HG03060 (cell line): ENCODE measurements at regions not wholly inside any gene's neighbourhood (a gene's known extent, or its start where the extent isn't known, plus 50 kb on each side); places are given as distances from the start of the nearest gene placed in this dataset.

Experiments
- ATAC-seq: cut with Tn5 transposase; IDR thresholded peaks from one replicate; pipeline ENCODE4 v1.9.1; 2021; ENCODE audit warnings: low read depth, moderate number of reproducible peaks; ENCODE audit not compliant: unreplicated experiment

DNA sequence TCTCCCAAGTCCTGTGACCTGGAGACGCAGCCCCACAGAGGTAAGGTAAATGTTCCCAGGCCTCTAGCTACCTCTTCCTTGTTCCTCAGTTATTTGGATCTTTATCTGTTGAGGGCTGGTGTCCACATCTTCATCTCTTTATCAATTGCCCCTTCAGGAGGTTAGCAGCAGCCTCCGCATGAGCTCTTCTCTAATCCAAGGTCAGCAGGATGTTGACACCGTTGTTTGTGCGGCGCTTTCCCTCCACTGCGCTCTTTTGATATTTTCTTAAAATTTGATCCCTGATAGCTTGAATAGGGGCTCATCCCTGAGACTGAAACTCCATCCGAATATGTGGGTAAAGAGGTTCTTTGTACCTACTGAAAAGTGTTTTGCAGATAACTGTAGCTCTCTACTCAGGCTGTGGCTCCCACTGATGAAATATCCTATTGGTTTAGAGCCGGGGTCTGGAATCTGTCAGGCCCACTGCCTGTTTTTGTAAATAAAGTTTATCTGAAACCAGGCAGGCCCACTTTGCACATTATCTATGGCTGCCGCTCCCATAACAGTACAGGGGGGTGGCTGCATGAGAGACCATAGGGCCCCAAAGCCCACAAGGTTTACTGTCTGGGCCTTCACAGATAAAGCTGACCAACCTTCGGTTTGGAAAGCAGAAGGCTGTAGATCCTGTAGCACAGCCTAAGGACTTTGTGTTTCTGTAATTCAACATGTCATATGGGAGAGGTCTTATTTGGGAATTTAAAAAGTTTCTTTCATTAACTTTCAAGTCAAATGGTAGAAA lies 362.6 kb downstream of the QKI start:
- no peak for ATAC-seq

DNA sequence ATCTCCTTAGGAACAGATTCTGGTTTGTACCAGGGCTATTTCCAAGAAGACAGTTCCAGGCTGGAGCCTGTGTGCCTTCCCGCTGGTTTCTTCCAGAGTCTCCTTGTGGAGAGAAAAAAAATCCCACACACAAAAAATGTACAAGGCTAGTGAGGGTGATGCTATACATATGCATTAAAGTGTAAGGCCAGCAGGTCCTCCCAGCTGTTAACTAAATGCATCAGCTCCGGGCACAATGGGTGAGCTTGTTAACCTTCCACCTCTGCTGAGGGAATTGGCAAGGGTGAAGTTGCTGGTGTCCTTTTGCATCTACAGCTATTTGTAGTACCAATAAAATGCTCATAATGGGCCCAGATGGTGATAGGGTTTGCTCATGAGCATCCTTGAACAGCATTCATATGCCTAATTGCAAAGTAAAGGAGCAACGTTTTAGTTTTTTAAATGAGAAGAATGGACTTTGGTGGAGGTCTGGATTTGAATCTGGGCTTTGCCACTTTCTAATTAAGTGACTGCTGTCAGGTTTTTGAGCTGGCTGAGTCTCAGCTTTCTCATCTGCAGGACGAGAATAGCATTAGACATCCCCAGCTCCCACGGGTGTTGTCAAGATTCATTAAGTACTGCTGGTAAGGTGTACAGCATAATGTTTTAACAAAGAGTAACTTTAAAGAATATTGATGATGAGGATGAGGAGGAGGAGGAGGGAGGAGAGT lies 361.8 kb downstream of the QKI start:
- no peak for ATAC-seq

DNA sequence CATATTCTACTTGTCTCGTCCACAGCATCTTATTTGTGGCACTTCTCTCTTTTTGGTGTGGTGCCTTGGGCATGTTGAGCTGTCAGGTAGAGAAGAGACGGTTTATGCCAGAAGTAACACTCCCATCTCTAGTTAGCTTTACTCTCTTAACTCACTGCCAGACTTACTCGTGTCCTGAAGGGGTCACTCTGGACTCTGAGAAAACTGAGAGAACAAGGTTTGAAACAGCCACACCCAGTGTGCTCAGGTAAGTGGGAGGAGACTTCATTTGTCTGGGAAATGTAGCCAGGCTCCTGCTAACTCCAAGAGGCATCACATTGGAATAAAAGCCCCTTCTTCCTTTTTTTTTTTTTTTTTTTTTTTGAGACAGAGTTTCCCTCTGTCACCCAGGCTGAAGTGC lies 360.8 kb downstream of the QKI start:
- ATAC-seq = no peak

DNA sequence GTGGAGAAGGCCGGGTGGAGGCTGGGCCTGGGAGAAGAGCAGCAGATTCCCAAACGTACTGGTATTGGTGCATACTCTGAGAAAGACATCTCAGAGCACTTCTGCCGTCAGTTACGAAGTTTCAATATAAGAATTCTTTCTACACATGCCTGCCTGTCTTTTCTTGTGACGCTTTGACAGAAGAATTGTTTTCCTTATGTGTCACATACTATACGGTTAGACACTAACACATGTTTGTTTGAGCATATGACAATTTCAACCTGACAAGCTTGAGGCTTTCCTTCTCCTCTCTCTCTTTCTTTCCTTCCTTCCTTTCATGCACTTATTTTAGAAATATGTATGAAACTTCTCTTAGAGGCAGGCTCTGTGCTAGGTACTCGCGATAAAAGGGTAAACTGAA lies 360.0 kb downstream of the QKI start:
- no peak for ATAC-seq

DNA sequence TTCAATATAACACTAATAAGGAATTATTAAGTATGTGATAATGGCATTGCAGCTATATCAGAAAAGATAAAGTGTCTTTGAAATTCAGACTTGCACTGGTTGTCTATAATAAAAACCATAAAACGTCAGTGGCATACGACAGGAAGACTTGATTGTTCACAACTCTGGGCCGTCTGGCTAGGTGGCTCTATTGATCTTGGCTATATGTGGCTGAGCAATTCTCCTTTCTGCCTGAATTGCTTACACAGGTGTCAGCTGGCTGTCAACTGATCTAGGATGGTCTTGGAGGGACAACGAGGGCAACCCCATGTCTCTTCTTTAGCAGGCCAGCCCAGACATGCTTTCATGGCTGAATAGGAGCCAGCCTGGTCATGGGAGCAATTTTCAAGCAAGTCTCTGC lies 359.1 kb downstream of the QKI start:
- ATAC-seq = no peak

DNA sequence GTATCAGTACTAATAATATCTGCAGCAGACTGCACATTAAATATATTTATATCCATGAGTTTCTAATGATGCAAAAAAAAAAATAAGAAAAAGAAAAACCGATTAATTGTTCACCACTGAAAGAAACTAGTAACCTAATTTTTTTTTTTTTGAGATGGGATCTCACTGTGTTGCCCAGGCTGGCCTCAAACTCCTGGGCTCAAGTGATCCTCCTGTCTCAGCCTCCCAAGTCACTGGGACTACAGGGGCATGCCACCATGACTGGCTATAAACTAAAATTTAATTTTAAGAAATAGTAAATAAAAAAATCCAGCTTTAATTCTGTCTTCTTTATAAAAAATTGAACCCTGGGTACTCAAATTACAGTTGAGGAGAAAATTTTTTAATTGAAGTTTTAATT lies 358.2 kb downstream of the QKI start:
- ATAC-seq = no peak

DNA sequence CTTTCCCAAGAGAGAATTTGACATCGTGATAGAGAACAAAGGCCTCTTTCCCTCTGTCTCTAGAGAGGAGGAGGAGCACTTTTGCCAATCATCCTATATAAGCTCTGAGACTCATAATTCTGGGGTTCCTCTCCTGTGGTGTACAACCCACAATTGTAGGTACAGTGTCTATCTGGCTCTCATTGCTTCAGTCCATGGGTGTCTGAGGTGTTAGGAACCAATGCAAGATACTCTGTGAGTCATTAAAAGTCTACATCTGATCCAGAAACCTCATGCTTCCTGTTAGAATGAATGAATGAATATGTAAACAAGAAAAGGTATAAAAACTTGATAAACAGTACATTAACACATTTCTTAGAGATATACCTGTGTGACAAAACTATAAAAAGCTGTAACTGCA lies 356.7 kb downstream of the QKI start:
- ATAC-seq = no peak

DNA sequence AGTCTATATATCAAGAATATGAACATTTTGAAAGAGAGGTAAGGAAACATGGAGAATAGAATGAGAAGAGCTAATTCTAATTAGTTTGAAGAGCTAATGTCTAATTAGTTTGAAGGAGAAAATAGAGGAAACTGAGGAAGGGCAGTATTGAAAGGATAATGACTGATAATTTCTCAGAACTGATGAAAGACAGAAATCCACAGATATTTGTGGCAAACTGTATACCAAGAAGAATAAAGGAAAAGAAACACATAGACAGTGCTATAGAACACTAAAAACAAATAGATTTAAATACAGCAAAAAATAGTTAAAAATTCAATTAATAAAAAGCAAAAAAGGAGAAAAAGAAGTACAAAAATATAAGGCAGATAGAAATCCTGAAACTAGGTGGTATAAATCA lies 354.4 kb downstream of the QKI start:
- ATAC-seq = no peak

DNA sequence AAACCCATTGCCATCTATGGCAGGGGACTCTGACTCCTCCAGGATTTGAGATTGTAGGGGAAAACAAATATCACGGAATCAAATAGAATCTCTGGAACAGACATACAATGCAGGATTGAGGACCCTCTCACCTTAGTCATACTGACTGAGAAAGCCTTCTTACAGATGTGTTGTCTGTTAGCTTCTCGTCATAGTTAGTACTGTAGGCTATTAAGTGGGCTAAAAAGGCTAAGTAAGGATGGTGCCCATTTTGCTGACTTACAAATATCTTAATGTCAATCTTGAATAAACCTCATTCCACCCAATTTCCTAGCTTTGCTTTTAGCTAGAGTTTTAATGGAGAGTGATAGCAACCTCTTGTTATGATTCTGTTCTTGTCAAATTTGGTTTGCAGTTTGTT lies 352.4 kb downstream of the QKI start:
- no peak for ATAC-seq

DNA sequence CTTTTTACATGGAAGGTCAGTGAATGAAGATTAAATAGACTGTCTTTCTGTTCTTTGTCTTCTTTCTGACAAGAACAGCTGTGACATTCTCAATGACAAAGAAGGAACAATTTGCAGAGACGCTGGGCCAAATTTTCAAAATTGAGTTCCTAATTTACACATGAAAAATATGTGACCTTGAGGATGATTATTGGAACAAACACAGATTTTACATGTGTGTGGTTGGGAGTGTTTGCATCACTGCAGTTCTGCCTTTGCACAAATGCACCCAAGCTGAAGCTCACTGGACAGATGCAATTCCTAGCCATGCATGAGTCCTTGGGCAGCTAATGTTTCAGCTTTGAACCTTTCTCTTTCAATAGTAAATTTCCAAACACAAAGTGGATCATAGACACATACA lies 350.8 kb downstream of the QKI start:
- no peak for ATAC-seq

DNA sequence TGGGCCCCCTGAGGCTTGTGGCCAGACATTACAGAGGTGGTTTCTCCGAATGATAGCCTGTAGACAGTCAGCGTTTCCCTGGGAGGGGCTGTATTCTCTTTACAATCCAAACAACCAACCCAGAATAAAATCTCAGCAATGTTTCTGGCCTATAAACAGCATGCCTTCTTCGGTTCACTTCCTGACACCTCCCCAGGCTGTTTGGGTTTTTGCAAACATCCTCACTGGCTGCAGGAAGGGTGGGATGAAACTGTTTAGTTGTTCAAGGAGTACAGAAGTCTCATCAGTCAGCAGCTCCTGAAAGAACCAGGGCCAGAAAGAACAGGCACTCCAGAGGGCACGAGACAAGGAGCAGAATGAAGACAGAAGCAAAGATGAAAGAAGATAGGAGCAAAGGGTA lies 350.0 kb downstream of the QKI start:
- ATAC-seq = no peak

DNA sequence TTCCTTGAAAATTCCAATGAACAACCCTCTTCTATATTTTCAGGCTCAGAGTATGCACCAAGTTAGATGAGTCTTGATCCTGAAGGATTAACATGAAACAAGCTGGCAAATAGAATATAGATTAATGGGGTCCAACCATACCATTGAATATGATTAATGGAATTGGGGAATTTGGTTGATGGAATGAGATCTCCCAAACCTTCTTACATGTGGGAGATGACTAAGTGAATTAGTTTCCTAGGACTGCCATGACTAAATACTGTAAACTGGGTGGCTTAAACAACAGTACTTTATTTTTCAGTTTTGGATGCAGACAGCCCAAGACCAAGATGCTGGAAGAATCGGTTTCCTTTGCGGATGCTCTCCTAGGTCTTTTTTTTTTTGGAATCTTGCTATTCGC lies 347.0 kb downstream of the QKI start:
- no peak for ATAC-seq

DNA sequence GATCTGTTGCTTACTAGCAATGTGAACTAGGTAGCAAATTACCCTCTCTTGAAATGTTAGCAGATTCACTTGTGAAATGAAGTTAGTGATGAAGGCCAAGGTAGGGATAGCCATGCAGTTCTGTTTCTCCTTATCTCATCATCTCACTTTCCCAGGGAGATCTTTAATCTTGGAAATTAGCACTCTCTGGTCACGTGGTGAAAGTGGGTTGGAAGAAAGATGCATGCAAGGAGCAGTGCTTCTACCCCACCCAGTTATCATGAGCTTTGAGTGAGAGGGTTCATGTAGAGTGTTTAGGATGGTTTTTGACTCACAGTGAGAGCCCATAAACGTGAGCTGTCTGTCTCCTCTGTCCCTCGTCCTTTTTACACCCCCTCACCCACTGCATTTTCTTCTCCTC lies 346.3 kb downstream of the QKI start:
- ATAC-seq = no peak

DNA sequence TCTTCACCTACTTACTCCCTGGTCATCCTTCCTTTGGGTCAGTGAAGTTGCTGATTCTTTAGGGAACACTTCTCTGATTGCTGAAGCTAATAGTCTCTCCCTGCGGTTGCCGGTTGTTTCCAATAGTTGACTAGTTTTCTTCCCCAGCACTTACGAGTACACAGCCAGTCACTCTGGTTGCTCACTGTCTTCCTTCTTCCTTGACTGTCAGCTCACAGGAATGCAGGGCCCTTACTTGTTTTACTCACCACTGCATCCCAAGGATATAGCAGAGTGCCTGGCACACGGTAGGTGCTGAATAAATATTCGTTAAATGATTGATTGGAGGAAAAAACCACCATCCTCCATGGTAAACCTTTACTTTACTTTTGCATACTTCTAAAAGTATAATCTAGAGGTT lies 345.0 kb downstream of the QKI start:
- ATAC-seq = no peak

DNA sequence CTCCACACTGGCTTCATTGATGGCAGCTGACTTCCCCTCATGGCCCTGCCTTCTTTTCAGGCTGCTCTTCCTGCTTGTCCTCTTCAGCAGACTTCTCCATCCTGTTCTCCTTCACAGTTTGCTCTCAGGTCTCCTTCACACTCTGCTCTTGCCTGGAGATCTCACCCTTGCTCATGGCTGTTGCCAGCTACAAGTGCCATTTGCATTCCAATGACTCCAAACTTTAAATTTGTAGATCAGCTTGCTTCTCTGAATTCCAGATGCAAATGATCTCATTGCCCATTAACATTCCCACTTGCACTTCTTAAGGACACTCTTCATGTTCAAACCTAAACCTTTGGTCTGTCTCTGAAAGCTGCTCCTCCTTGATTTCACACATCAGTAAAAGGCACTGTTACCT lies 343.0 kb downstream of the QKI start:
- no peak for ATAC-seq

DNA sequence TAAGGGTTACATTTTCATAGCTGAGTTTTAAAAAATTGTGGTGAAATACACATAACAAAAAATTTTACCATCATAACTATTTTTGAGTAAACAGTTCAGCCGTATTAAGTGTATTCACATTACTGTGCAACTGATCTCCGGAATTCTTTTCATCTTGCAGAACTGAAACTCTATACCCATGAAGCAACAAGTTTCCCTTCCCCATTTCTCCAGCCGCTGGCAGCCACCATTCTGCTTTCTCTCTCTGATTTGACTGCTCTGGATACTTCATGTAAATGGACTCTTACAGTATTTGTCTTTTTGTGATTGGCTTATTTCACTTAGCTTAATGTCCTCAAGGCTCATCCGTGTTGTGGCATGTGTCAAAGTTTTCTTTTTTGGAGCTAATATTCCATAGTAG lies 341.6 kb downstream of the QKI start:
- peak; percentile 100 for ATAC-seq

DNA sequence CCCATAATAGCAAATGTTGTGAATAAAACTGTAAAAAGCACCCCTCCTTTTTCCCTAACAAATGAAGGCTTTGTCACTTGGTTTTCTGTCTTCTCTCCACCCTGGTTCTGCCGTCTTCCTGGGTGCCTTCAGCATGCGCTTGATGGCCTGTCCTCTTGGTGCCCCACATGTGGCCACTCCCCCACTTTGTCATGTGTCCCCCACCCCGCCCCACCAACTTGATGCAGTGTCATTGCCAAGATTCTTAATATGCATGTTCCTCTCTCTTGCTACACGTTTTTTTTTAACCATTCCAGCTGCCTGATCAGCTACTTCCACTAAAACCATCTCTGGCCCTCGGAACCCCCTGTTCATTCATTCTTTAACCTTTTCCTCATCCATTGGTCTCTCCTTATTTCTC lies 340.3 kb downstream of the QKI start:
- ATAC-seq = no peak

DNA sequence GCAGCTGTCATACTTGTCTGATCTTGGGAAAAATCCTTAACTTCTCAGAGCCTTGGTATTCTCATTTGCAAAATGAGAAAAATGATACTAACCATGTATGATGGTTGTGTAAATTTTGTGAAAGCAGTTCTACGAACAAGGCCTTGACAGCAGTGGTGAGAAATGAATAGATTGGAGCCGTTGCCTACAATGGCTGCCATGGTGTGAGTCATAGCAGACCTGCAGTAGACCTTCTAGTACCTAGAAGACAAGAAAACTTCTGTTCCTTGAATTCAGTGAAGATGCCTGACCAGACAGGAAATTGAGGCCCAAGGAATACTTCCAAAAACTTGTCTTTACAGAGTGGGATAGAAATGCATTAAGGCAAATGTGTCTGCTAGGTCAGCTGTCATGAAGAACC lies 338.9 kb downstream of the QKI start:
- no peak for ATAC-seq

DNA sequence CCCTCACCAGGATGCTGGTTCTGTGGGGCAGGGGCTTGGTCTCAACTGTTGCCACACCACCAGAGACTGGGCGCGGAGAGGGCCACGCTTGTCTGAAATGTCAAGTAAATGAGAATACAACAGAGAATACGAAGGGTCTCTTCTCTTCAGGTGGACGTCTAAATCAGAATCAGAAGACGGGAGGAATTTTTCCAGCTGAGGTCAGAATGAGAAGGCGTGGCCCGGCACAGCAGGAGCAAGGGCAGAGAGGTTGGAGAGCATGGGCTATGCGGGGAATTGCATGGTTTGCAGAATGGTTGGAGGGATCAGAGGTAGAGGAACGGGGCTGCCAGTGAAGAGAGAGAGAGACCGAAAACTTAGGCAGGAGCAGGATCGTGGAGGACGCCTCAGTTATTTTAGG lies 337.9 kb downstream of the QKI start:
- ATAC-seq = no peak

DNA sequence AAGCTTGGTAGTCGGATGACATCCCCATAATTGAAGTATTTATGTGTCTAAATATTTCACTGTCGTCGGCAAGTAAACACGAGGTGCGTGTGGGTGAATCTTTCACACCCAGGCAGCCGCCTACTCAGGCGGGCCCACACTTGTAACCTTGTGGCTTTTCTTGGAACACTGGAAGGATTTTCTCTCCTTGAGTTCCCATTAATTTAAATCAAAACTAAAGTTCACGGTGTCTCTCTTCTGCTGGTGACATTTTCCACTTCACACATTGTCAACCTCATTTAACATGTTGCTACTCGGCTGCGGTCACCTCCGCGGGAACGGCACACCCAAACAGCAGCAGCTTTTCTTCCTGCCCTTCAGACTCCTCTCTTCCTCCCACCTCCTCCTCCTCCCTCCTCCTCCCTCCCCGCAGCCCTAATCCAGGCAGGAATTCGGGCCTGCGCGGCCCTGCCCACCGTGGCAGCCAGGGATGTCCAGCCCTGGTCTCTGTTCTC lies 336.6 kb downstream of the QKI start:
- ATAC-seq = no peak

DNA sequence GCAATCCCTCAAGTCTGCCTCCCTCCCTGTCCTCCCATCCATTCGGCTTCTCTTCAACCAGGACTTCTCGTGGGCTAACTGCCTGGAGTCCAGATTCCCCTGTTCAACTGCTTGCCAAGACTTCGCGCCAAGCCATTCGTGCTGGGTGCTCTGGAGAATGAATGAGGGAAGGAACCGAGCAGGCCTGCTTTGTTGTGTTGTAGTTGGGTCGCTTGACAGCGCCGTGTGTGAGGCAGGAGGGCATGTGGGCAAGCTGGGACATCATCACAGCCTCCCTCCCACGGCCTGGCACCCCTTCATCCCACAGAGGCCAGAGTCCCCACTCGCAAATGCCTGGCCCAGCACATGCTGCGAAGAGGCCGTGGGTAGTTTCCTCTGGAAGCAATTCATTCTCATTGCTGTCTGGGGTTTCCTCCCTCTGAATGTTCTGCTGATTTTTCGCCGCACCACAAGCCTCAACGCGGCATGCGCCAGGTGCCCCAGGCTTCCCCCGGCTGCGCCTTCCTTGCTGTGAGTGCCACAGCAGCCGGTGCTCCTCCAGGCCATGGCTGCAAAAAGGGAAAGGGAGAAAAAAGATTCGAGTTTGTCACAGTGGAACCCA lies 336.0 kb downstream of the QKI start:
- no peak for ATAC-seq

DNA sequence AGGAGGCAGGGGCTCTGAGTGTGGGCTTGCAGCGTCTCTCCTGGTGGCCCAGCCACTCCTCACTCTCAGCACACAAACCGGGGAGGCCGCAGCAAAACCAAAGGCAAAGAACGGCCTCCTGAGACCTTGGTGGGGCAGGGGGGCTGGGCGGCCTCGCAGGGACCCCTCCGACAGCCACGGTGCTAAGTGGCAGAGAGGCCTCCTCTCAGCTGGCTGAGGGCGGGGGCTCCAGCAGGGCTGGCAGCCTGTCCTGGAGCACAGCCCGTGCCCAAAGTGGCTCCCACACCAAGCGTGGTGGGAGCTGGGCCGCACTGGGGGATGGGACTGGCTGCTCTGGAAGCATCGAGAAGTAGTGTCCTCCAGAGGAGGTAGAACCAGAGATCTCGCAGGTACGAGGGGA lies 334.4 kb downstream of the QKI start:
- no peak for ATAC-seq
